Fibroblast of lung (primary cell): ENCODE measurements at regions not wholly inside any gene's neighbourhood (a gene's known extent, or its start where the extent isn't known, plus 50 kb on each side); places are given as distances from the start of the nearest gene placed in this dataset.

Experiments
- EZH2 ChIP-seq: IDR thresholded peaks from 2 replicates; pipeline ENCODE4 v1.5.1; 2012; ENCODE audit warnings: low read length, control low read depth, mild to moderate bottlenecking; ENCODE audit errors: missing control alignments
- TF ChIP-seq, protein P1 (sequence below), 2 donors: IDR thresholded peaks in 1 of 2; conservative IDR thresholded peaks in 1 of 2; 1 replicate in 1 of 2; 2 replicates in 1 of 2; pipeline ENCODE4 v1.5.1; 2011 to 2012; ENCODE audit warnings: low read length in 2 of 2, control low read depth in 1 of 2, inconsistent platforms in 1 of 2, low read depth in 1 of 2, mild to moderate bottlenecking in 1 of 2

GRCh38 chr2:154580767-154581166, 117.7 kb upstream of the KCNJ3 start:
- TF ChIP-seq, protein P1, sequence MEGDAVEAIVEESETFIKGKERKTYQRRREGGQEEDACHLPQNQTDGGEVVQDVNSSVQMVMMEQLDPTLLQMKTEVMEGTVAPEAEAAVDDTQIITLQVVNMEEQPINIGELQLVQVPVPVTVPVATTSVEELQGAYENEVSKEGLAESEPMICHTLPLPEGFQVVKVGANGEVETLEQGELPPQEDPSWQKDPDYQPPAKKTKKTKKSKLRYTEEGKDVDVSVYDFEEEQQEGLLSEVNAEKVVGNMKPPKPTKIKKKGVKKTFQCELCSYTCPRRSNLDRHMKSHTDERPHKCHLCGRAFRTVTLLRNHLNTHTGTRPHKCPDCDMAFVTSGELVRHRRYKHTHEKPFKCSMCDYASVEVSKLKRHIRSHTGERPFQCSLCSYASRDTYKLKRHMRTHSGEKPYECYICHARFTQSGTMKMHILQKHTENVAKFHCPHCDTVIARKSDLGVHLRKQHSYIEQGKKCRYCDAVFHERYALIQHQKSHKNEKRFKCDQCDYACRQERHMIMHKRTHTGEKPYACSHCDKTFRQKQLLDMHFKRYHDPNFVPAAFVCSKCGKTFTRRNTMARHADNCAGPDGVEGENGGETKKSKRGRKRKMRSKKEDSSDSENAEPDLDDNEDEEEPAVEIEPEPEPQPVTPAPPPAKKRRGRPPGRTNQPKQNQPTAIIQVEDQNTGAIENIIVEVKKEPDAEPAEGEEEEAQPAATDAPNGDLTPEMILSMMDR (conservative IDR thresholded peaks at IDR 0.05 in 1 of 2, IDR thresholded peaks at IDR 0.05 in 1 of 2; ENCODE audit: low read depth in 1 of 2, low read length in 2 of 2), result no peak
- no peak for TF ChIP-seq EZH2
